ENCODE measurements at regions not wholly inside any gene's neighbourhood (a gene's known extent, or its start where the extent isn't known, plus 50 kb on each side); places are given as distances from the start of the nearest gene placed in this dataset.

DNA sequence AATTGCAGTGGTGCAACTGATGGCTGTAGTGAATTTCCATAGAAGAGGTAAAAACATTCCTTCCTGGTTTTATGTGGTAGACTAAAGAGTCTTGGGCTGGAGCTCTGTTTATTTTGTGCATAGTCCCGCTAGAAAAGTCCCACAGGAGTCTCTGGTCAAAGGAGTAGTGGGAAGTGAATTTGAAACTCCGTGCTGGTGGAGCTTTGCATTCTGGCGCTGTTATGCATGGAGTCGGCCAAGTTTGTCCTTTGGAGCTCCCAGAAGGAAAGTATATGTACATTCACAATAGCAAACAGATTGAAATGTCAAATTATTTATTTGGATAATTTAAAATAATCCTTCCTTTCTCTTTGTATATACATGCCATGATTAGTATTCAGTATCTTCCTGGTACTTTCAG lies 296.5 kb downstream of the LMO7 start:
- TF ChIP-seq, protein P1, sequence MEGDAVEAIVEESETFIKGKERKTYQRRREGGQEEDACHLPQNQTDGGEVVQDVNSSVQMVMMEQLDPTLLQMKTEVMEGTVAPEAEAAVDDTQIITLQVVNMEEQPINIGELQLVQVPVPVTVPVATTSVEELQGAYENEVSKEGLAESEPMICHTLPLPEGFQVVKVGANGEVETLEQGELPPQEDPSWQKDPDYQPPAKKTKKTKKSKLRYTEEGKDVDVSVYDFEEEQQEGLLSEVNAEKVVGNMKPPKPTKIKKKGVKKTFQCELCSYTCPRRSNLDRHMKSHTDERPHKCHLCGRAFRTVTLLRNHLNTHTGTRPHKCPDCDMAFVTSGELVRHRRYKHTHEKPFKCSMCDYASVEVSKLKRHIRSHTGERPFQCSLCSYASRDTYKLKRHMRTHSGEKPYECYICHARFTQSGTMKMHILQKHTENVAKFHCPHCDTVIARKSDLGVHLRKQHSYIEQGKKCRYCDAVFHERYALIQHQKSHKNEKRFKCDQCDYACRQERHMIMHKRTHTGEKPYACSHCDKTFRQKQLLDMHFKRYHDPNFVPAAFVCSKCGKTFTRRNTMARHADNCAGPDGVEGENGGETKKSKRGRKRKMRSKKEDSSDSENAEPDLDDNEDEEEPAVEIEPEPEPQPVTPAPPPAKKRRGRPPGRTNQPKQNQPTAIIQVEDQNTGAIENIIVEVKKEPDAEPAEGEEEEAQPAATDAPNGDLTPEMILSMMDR (IDR thresholded peaks at IDR 0.05) = no peak
- TF ChIP-seq POLR2A (IDR thresholded peaks at IDR 0.05) = no peak

Measured in testis (tissue), 2 donors.